OCI-LY1 (cell line): ENCODE measurements at regions not wholly inside any gene's neighbourhood (a gene's known extent, or its start where the extent isn't known, plus 50 kb on each side); places are given as distances from the start of the nearest gene placed in this dataset.

Source experiments
- H2AFZ ChIP-seq: fragments of 200-600 bp; sonication (generic), shearing (Covaris generic); 2 replicates; pipeline ENCODE4 v1.6.0; 2014; ENCODE audit warnings: antibody characterized with exemption, mild to moderate bottlenecking, low read length
- H3F3A ChIP-seq: fragments of 200-600 bp; sonication (generic), shearing (Covaris generic); 2 replicates; pipeline ENCODE4 v1.6.0; 2014; ENCODE audit warnings: mild to moderate bottlenecking, antibody characterized with exemption, low read length, moderate library complexity; ENCODE audit not compliant: insufficient read depth
- H3K27ac ChIP-seq: fragments of 200-600 bp; sonication (generic); 2 replicates; pipeline ENCODE4 v1.5.1; 2014; ENCODE audit warnings: low read length, mixed run types, mild to moderate bottlenecking, low read depth; ENCODE audit not compliant: poor library complexity, severe bottlenecking
- H3K27me3 ChIP-seq: fragments of 200-600 bp; sonication (generic); 2 replicates; pipeline ENCODE4 v1.6.0; 2014; ENCODE audit warnings: antibody characterized with exemption, mild to moderate bottlenecking, low read length, moderate library complexity; ENCODE audit not compliant: insufficient read depth
- H3K36me3 ChIP-seq: fragments of 200-600 bp; sonication (generic); 2 replicates; pipeline ENCODE4 v1.6.1; 2014; ENCODE audit warnings: mild to moderate bottlenecking, antibody characterized with exemption, low read length, moderate library complexity, mixed read lengths; ENCODE audit not compliant: insufficient read depth
- H3K4me1 ChIP-seq: fragments of 200-600 bp; sonication (generic); 2 replicates; pipeline ENCODE4 v1.5.1; 2014; ENCODE audit warnings: mild to moderate bottlenecking, low read length, moderate library complexity; ENCODE audit not compliant: insufficient read depth, severe bottlenecking
- H3K4me2 ChIP-seq: fragments of 200-600 bp; sonication (generic), shearing (Covaris generic); 2 replicates; pipeline ENCODE4 v1.6.1; 2014; ENCODE audit warnings: low read length
- H3K4me3 ChIP-seq: fragments of 200-600 bp; sonication (generic); 2 replicates; pipeline ENCODE4 v1.5.1; 2014; ENCODE audit warnings: low read length, low read depth, mild to moderate bottlenecking, mixed read lengths; ENCODE audit not compliant: poor library complexity, severe bottlenecking
- H3K79me2 ChIP-seq: fragments of 200-600 bp; shearing (Covaris generic); 2 replicates; pipeline ENCODE4 v1.6.1; 2016; ENCODE audit warnings: mixed run types, low read length, mixed read lengths; ENCODE audit not compliant: insufficient read depth
- H3K9ac ChIP-seq: fragments of 200-600 bp; sonication (generic), shearing (Covaris generic); 2 replicates; pipeline ENCODE4 v1.6.1; 2014; ENCODE audit warnings: mild to moderate bottlenecking, low read length, mixed read lengths
- H3K9me2 ChIP-seq: fragments of 200-600 bp; sonication (generic), shearing (Covaris generic); 2 replicates; pipeline ENCODE4 v1.6.1; 2014; ENCODE audit warnings: low read depth, mild to moderate bottlenecking, low read length, mixed read lengths
- H3K9me3 ChIP-seq: fragments of 200-600 bp; shearing (Covaris generic); 2 replicates; pipeline ENCODE4 v1.6.1; 2014; ENCODE audit warnings: low read length, mixed read lengths
- H4K20me1 ChIP-seq: fragments of 200-600 bp; sonication (generic), shearing (Covaris generic); 2 replicates; pipeline ENCODE4 v1.6.0; 2016; ENCODE audit warnings: mild to moderate bottlenecking, low read length; ENCODE audit not compliant: insufficient read depth
- CTCF ChIP-seq: fragments of 200-600 bp; sonication (generic), shearing (Covaris generic); IDR thresholded peaks from 2 replicates; pipeline ENCODE4 v1.5.1; 2017; ENCODE audit warnings: mild to moderate bottlenecking, antibody characterized with exemption, low read length, moderate library complexity, mixed read lengths
- EZH2 ChIP-seq: fragments of 200-600 bp; sonication (generic), shearing (Covaris generic); IDR thresholded peaks from 2 replicates; pipeline ENCODE4 v1.8.0; 2017; ENCODE audit warnings: borderline replicate concordance, mixed run types, mild to moderate bottlenecking, antibody characterized with exemption, low read length, moderate library complexity, mixed read lengths

- Histone ChIP-seq H3K4me1 (no peaks in the 10 kb centered on the region), H3K27ac (no peak overlapping the region), H3K9me3 (no peaks in the 10 kb centered on the region), H3K9ac (no peak overlapping the region), H3K36me3 (no peaks in the 10 kb centered on the region), H3K9me2 (no peaks in the 10 kb centered on the region), H3K27me3 (no peaks in the 10 kb centered on the region), H3K79me2 (no peaks in the 10 kb centered on the region), H2AFZ (no peak overlapping the region), H4K20me1 (no peaks in the 10 kb centered on the region), H3K4me3 (no peak overlapping the region), H3F3A (no peaks in the 10 kb centered on the region), H3K4me2 (no peak overlapping the region)
- TF ChIP-seq CTCF = no peak
Measured at GRCh38 chr13:29677627-29678026, 82.1 kb upstream of the SLC7A1 start.

DNA sequence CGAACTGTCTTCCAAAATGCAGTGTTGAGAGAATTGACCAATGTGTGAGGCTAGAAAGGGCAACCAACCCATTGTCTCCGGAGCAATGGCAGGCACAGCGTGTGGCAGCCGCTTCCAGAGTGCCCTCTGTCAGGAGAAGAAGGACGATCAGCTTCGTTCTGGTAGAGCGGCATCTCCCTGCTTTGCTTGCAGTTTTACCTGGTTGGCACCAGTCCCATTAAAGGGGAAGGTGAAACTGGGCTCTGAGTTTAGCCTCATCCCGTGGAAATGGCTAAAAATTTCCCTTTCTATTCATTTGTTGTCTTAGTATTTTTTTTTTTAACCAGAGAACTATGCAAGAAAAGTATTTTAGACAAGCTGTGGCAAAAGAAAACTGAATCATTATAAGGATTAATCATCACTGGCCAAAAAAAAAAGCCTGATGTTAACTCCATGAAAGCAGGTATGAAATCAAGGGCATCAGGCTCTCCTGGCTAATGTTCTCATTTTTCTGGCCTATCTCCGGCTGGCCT is 81.5 kb upstream of the SLC7A1 start:
- H4K20me1 ChIP-seq = no peaks in the 10 kb centered on the region
- H2AFZ ChIP-seq = no peak overlapping the region
- no peaks in the 10 kb centered on the region for H3K79me2 ChIP-seq
- TF ChIP-seq EZH2 (no peak), CTCF (no peak)
- H3K4me2 ChIP-seq = no peak overlapping the region
- H3F3A ChIP-seq = no peaks in the 10 kb centered on the region
- H3K9me2 ChIP-seq = no peaks in the 10 kb centered on the region
- no peaks in the 10 kb centered on the region for H3K9me3 ChIP-seq
- H3K27me3 ChIP-seq = no peaks in the 10 kb centered on the region
- H3K27ac ChIP-seq = no peak overlapping the region
- H3K4me3 ChIP-seq = no peak overlapping the region
- H3K9ac ChIP-seq = no peak overlapping the region
- no peaks in the 10 kb centered on the region for H3K4me1 ChIP-seq
- no peaks in the 10 kb centered on the region for H3K36me3 ChIP-seq

- H3K27ac ChIP-seq = no peak overlapping the region
- no peak overlapping the region for H3K4me3 ChIP-seq
Measured at GRCh38 chr13:29676535-29676934, 81.0 kb upstream of the SLC7A1 start.

More at GRCh38 chr13:29676535-29676934, 81.0 kb upstream of the SLC7A1 start:
- no peaks in the 10 kb centered on the region for H3K9me3 ChIP-seq
- H3K9me2 ChIP-seq = no peaks in the 10 kb centered on the region
- H3K4me2 ChIP-seq = no peak overlapping the region
- no peaks in the 10 kb centered on the region for H3K27me3 ChIP-seq
- H3K36me3 ChIP-seq = no peaks in the 10 kb centered on the region
- TF ChIP-seq EZH2 (no peak), CTCF (no peak)
- no peaks in the 10 kb centered on the region for H4K20me1 ChIP-seq
- H2AFZ ChIP-seq = no peak overlapping the region
- no peaks in the 10 kb centered on the region for H3K4me1 ChIP-seq
- no peaks in the 10 kb centered on the region for H3F3A ChIP-seq
- no peaks in the 10 kb centered on the region for H3K79me2 ChIP-seq
- no peak overlapping the region for H3K9ac ChIP-seq
